ENCODE measurements at regions not wholly inside any gene's neighbourhood (a gene's known extent, or its start where the extent isn't known, plus 50 kb on each side); places are given as distances from the start of the nearest gene placed in this dataset.
"Not testable (repeated sequence)": the region's sequence is repeated elsewhere in the genome, so short reads cannot be mapped to it uniquely, and the experiment has no call there.

GRCh38 chr5:52015760-52016159, 632.5 kb downstream of the ISL1 start:
- Mint-ChIP-seq H3K27me3 (ENCODE audit: low read depth) (peaks cover 8% of the 10 kb centered on the region), H3K9me3 (ENCODE audit: low read depth) (no peaks in the 10 kb centered on the region), H3K36me3 (ENCODE audit: low read depth) (no peaks in the 10 kb centered on the region), H3K4me1 (ENCODE audit: low read depth) (no peaks in the 10 kb centered on the region), H3K27ac (ENCODE audit: unreplicated experiment) (no peak overlapping the region), H3K4me3 (ENCODE audit: unreplicated experiment) (no peak overlapping the region)
- TF ChIP-seq, protein P1, sequence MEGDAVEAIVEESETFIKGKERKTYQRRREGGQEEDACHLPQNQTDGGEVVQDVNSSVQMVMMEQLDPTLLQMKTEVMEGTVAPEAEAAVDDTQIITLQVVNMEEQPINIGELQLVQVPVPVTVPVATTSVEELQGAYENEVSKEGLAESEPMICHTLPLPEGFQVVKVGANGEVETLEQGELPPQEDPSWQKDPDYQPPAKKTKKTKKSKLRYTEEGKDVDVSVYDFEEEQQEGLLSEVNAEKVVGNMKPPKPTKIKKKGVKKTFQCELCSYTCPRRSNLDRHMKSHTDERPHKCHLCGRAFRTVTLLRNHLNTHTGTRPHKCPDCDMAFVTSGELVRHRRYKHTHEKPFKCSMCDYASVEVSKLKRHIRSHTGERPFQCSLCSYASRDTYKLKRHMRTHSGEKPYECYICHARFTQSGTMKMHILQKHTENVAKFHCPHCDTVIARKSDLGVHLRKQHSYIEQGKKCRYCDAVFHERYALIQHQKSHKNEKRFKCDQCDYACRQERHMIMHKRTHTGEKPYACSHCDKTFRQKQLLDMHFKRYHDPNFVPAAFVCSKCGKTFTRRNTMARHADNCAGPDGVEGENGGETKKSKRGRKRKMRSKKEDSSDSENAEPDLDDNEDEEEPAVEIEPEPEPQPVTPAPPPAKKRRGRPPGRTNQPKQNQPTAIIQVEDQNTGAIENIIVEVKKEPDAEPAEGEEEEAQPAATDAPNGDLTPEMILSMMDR (IDR thresholded peaks at IDR 0.05), result no peak
- DNase-seq (ENCODE audit: low spot score), result no peak

- Mint-ChIP-seq H3K4me1 (ENCODE audit: low read depth) (no peaks in the 10 kb centered on the region), H3K9me3 (ENCODE audit: low read depth) (no peaks in the 10 kb centered on the region), H3K27me3 (ENCODE audit: low read depth) (peaks cover 4% of the 10 kb centered on the region), H3K27ac (ENCODE audit: unreplicated experiment) (no peak overlapping the region), H3K36me3 (ENCODE audit: low read depth) (no peaks in the 10 kb centered on the region), H3K4me3 (ENCODE audit: unreplicated experiment) (no peak overlapping the region)
- TF ChIP-seq, protein P1 (IDR thresholded peaks at IDR 0.05), result no peak
- no peak for DNase-seq (ENCODE audit: low spot score)
Observed at GRCh38 chr5:52017567-52017966, 634.3 kb downstream of the ISL1 start.

- Mint-ChIP-seq H3K27ac (ENCODE audit: unreplicated experiment) (no peak overlapping the region), H3K27me3 (ENCODE audit: low read depth) (peaks cover 4% of the 10 kb centered on the region), H3K4me1 (ENCODE audit: low read depth) (no peaks in the 10 kb centered on the region), H3K4me3 (ENCODE audit: unreplicated experiment) (no peak overlapping the region), H3K9me3 (ENCODE audit: low read depth) (no peaks in the 10 kb centered on the region), H3K36me3 (ENCODE audit: low read depth) (no peaks in the 10 kb centered on the region)
- DNase-seq (ENCODE audit: low spot score), result no peak
- TF ChIP-seq, protein P1 (IDR thresholded peaks at IDR 0.05), result no peak
Observed at GRCh38 chr5:52024359-52024758, 641.1 kb downstream of the ISL1 start.

- not testable (repeated sequence) for H3K4me3 Mint-ChIP-seq (ENCODE audit: unreplicated experiment); H3K4me1 Mint-ChIP-seq (ENCODE audit: low read depth); H3K27ac Mint-ChIP-seq (ENCODE audit: unreplicated experiment); H3K9me3 Mint-ChIP-seq (ENCODE audit: low read depth); DNase-seq (ENCODE audit: low spot score); H3K36me3 Mint-ChIP-seq (ENCODE audit: low read depth)
- peaks cover 13% of the 10 kb centered on the region for H3K27me3 Mint-ChIP-seq (ENCODE audit: low read depth)
Observed at GRCh38 chr5:52029836-52030235, 646.6 kb downstream of the ISL1 start.

DNA sequence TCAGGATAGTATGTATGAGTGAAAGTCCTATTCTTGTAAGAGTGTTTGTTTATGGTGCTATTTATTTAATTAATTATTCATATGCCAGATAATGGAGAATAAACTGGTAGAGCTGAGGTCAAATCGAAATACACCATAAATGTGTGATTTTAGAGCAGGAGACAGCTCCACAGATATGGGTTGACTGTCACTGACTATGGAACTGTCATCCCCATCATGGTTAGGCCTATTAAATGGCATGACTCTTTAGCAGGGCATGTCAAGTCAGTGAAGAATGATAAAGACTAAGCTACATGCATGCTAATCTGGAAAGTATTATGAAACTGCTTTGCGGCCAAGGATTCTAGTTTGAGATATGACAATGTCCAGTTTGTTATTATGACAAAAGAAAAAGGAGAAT, 658.6 kb downstream of the ISL1 start:
- Mint-ChIP-seq H3K27me3 (ENCODE audit: low read depth) (peaks cover 12% of the 10 kb centered on the region), H3K4me1 (ENCODE audit: low read depth) (no peaks in the 10 kb centered on the region), H3K27ac (ENCODE audit: unreplicated experiment) (no peak overlapping the region), H3K4me3 (ENCODE audit: unreplicated experiment) (no peak overlapping the region), H3K36me3 (ENCODE audit: low read depth) (no peaks in the 10 kb centered on the region), H3K9me3 (ENCODE audit: low read depth) (no peaks in the 10 kb centered on the region)
- DNase-seq (ENCODE audit: low spot score), result no peak
- TF ChIP-seq, protein P1 (IDR thresholded peaks at IDR 0.05), result no peak

- DNase-seq (ENCODE audit: low spot score), result no peak
- Mint-ChIP-seq H3K36me3 (ENCODE audit: low read depth) (no peaks in the 10 kb centered on the region), H3K4me1 (ENCODE audit: low read depth) (no peaks in the 10 kb centered on the region), H3K27ac (ENCODE audit: unreplicated experiment) (no peak overlapping the region), H3K9me3 (ENCODE audit: low read depth) (no peaks in the 10 kb centered on the region), H3K27me3 (ENCODE audit: low read depth) (peaks cover 10% of the 10 kb centered on the region), H3K4me3 (ENCODE audit: unreplicated experiment) (no peak overlapping the region)
- TF ChIP-seq, protein P1 (IDR thresholded peaks at IDR 0.05), result no peak
Observed at GRCh38 chr5:52043137-52043536, 659.9 kb downstream of the ISL1 start.
